Kidney epithelial cell (primary cell): ENCODE measurements at regions not wholly inside any gene's neighbourhood (a gene's known extent, or its start where the extent isn't known, plus 50 kb on each side); places are given as distances from the start of the nearest gene placed in this dataset.

Source experiments
- DNase-seq: peaks from one replicate; pipeline ENCODE4 v3.0.0-alpha.2; 2010; ENCODE audit warnings: low read depth
- H3K27me3 ChIP-seq: 2 replicates; pipeline ENCODE4 v1.6.0; 2011; ENCODE audit warnings: low read length; ENCODE audit not compliant: control insufficient read depth, insufficient read depth
- H3K36me3 ChIP-seq: 2 replicates; pipeline ENCODE4 v1.5.1; 2011; ENCODE audit warnings: low read length; ENCODE audit not compliant: control insufficient read depth, insufficient read depth
- H3K4me3 ChIP-seq: 2 replicates; pipeline ENCODE4 v1.5.1; 2011; ENCODE audit warnings: low read depth, mild to moderate bottlenecking, control low read depth, low read length
- TF ChIP-seq, protein P1 (sequence below): IDR thresholded peaks from 2 replicates; pipeline ENCODE4 v1.5.1; 2011; ENCODE audit warnings: mild to moderate bottlenecking, moderate library complexity, low read length, control low read depth, inconsistent platforms; ENCODE audit not compliant: insufficient read depth, poor library complexity, severe bottlenecking

DNA sequence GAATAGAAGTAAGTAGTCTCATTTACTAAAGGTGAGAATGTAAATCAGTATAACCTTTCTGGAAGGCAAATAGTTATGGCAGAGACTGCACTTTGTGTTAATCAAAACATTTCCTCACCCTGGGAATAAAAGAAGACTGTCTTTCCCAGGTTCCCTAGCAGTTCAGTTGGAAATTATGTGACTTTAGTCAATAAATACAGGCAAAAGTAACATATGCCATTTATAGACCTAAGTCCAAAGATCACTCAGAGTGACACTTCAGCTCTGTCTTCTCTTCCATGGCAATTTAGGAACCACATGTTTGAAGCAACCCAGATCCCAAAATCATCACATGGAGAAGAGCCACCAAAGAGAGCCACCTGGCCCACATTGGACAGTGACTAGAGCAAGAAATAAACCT lies 160.7 kb upstream of the SV2C start:
- TF ChIP-seq, protein P1, sequence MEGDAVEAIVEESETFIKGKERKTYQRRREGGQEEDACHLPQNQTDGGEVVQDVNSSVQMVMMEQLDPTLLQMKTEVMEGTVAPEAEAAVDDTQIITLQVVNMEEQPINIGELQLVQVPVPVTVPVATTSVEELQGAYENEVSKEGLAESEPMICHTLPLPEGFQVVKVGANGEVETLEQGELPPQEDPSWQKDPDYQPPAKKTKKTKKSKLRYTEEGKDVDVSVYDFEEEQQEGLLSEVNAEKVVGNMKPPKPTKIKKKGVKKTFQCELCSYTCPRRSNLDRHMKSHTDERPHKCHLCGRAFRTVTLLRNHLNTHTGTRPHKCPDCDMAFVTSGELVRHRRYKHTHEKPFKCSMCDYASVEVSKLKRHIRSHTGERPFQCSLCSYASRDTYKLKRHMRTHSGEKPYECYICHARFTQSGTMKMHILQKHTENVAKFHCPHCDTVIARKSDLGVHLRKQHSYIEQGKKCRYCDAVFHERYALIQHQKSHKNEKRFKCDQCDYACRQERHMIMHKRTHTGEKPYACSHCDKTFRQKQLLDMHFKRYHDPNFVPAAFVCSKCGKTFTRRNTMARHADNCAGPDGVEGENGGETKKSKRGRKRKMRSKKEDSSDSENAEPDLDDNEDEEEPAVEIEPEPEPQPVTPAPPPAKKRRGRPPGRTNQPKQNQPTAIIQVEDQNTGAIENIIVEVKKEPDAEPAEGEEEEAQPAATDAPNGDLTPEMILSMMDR = no peak
- Histone ChIP-seq H3K27me3 (no peaks in the 10 kb centered on the region), H3K4me3 (no peak overlapping the region), H3K36me3 (no peaks in the 10 kb centered on the region)
- DNase-seq = no peak

DNA sequence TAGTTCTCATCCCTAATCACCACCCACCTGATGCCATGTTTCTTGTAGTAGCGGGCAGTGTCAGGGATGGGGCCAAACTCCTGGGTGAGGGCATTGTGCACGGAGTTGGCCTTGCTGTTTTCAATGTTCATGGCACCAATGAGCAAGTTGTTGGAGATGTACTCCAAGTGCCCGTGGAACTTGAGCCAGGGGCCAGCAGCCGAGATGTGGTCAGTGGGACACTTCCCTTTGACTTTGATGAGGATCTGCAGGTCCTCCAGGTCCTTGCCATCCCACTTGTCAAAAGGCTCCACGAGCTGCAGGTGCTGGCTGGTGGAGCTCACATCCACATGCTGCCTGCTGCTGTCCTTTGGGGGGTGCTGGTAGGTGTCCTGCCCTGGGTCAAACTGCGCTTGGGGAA lies 162.2 kb upstream of the SV2C start:
- no peaks in the 10 kb centered on the region for H3K27me3 ChIP-seq
- no peak for DNase-seq
- TF ChIP-seq, protein P1 = no peak
- H3K36me3 ChIP-seq = no peaks in the 10 kb centered on the region
- H3K4me3 ChIP-seq = no peak overlapping the region

DNA sequence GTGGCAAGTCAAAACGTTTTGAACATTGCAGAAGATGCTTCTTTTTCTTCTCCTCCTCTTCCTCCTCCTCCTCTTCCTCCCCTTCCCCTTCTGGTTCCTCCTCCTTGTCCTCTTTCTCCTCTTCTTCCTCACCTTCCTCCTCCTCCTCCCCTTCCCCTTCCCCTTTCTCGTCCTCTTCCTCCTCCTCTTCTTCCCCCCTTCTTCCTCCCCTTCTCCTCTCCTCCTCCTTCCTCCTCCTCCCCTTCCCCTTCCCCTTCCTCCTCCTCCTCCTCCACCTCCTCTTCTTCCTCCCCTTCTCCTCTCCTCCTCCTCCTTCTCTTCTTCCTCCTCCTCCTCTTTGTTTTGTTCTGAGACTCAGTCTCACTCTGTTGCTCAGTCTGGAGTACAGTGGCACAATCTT lies 167.0 kb upstream of the SV2C start:
- Histone ChIP-seq H3K36me3 (no peaks in the 10 kb centered on the region), H3K4me3 (no peak overlapping the region), H3K27me3 (no peaks in the 10 kb centered on the region)
- no peak for DNase-seq
- TF ChIP-seq, protein P1 = no peak

DNA sequence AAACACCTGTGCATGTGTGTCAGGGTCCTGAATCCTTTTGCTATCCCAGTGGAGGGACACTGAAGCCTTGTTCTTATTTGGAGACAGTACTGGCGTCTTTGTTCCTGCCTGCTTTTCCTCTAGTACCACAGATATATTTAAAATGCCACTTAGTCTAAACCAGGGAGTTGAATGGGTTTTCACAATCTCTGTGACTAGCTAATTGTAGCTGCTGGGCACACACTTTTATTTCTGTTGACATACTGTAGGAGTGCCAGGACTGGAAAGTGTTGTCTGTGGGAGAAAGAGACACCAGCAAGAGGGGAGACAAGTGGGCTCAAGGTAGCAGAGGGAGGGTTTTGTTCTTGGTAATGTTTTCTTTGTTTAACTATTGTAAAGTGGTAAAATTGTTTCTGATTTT lies 174.0 kb upstream of the SV2C start:
- no peaks in the 10 kb centered on the region for H3K27me3 ChIP-seq
- TF ChIP-seq, protein P1 = no peak
- DNase-seq = no peak
- no peak overlapping the region for H3K4me3 ChIP-seq
- no peaks in the 10 kb centered on the region for H3K36me3 ChIP-seq

DNA sequence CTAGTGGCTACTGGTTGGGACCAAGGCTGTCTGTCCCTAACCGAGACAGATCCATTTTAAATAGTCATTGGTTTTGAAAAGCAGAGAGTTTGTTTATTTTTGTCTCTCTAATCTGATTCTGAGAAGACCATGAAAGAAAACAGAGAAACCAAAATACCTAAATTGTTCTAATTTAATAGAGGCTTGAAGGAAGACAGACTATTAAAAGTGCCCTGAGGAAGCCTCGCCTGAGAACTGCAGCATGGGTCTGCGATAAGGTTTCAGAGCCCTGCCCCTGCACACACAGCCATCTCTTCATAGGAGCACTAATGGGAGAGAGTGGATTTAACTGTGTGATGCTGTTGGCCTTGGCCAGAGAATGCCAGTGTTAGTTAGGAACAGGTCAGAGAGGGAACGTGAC lies 175.5 kb upstream of the SV2C start:
- Histone ChIP-seq H3K36me3 (no peaks in the 10 kb centered on the region), H3K4me3 (no peak overlapping the region), H3K27me3 (no peaks in the 10 kb centered on the region)
- no peak for DNase-seq
- TF ChIP-seq, protein P1 = no peak

DNA sequence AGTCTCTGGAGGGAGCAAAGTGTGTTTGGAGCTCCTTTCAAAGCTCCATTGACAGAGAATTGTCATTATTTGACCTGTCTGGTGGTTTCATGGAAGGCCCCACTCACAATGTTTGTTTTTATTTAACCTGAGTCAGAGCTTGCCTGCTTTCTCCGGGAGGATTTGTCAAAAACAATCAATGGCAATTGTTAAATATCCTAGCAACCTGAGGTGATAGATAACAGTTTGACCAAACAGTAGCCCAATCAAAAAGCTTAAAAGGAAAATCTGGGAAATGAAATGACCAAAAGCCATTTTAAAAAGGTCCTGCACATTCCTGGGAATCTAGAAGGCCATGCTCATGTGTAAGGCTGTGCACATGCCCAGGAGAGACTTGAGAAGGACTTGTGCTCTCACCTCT lies 177.2 kb upstream of the POC5 start:
- H3K36me3 ChIP-seq = no peaks in the 10 kb centered on the region
- TF ChIP-seq, protein P1 = no peak
- no peaks in the 10 kb centered on the region for H3K27me3 ChIP-seq
- H3K4me3 ChIP-seq = no peak overlapping the region
- DNase-seq = no peak
